Naive B cell (primary cell): ENCODE measurements at regions not wholly inside any gene's neighbourhood (a gene's known extent, or its start where the extent isn't known, plus 50 kb on each side); places are given as distances from the start of the nearest gene placed in this dataset.

Experiments
- ATAC-seq, 2 donors: fragments of 150-1000 bp; cut with Tn5 transposase; 2 replicates each; pipeline ENCODE4 v1.10.0; 2021; ENCODE audit warnings: low read depth in 2 of 2, mild to moderate bottlenecking in 2 of 2, moderate library complexity in 2 of 2
- DNase-seq: peaks from one replicate; pipeline ENCODE4 v3.0.0; 2022
- H3K27ac Mint-ChIP-seq, 6 donors: one replicate each; pipeline ENCODE4 v1.8.0; 2020 to 2022; ENCODE audit warnings: mild to moderate bottlenecking in 6 of 6, mixed read lengths in 6 of 6, moderate library complexity in 5 of 6, inconsistent platforms in 2 of 6
- H3K27me3 Mint-ChIP-seq, 3 donors: one replicate each; pipeline ENCODE4 v1.8.0; 2021 to 2022; ENCODE audit warnings: mixed read lengths in 3 of 3, mild to moderate bottlenecking in 1 of 3
- H3K36me3 Mint-ChIP-seq, 2 donors: one replicate each; pipeline ENCODE4 v1.8.0; 2020 to 2022; ENCODE audit warnings: mixed read lengths in 2 of 2, inconsistent platforms in 1 of 2, mild to moderate bottlenecking in 1 of 2
- H3K4me1 Mint-ChIP-seq, 3 donors: one replicate each; pipeline ENCODE4 v1.8.0; 2020 to 2022; ENCODE audit warnings: mixed read lengths in 3 of 3, inconsistent platforms in 1 of 3, mild to moderate bottlenecking in 1 of 3, moderate library complexity in 1 of 3
- H3K4me3 Mint-ChIP-seq, 8 donors: one replicate each; pipeline ENCODE4 v1.8.0; 2020 to 2022; ENCODE audit warnings: mild to moderate bottlenecking in 8 of 8, mixed read lengths in 8 of 8, moderate library complexity in 8 of 8, inconsistent platforms in 2 of 8
- H3K9me3 Mint-ChIP-seq, 7 donors: one replicate each; pipeline ENCODE4 v1.8.0; 2020 to 2022; ENCODE audit warnings: mixed read lengths in 7 of 7, mild to moderate bottlenecking in 5 of 7, inconsistent platforms in 2 of 7, moderate library complexity in 1 of 7

DNA sequence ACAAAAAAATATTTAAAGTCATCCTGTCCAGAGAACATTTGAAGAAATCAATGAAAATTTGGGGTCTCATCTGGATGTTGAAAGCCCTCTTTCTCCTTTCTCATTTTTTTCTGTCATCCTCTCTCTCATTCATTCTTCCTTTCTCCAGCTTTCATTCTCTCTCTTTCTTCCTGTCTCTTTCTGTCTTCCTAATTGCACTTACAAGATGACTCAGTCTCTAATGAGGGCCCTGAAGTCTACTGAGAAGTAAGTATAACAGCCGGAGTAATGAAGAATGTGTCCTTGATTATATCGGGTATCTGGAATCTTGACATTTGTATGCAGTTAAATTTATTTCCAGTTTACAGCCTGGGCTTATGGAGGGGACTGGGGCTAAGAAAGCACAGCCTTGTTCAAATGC, 232.2 kb upstream of the SULF2 start:
- H3K36me3 Mint-ChIP-seq: peaks cover 10 to 23% of the 10 kb centered on the region in 2 donors
- peaks cover 4 to 13% (median 6%) of the 10 kb centered on the region in 3 donors for H3K4me1 Mint-ChIP-seq
- no peak overlapping the region for H3K4me3 Mint-ChIP-seq
- H3K27ac Mint-ChIP-seq: peak overlapping the region in 2 of 6 donors; percentile 21 to 33
- DNase-seq: no peak
- no peak for ATAC-seq
- peaks cover 19 to 53% (median 37%) of the 10 kb centered on the region in 3 donors for H3K27me3 Mint-ChIP-seq
- peaks cover 8 to 24% (median 12%) of the 10 kb centered on the region in 7 donors for H3K9me3 Mint-ChIP-seq

DNA sequence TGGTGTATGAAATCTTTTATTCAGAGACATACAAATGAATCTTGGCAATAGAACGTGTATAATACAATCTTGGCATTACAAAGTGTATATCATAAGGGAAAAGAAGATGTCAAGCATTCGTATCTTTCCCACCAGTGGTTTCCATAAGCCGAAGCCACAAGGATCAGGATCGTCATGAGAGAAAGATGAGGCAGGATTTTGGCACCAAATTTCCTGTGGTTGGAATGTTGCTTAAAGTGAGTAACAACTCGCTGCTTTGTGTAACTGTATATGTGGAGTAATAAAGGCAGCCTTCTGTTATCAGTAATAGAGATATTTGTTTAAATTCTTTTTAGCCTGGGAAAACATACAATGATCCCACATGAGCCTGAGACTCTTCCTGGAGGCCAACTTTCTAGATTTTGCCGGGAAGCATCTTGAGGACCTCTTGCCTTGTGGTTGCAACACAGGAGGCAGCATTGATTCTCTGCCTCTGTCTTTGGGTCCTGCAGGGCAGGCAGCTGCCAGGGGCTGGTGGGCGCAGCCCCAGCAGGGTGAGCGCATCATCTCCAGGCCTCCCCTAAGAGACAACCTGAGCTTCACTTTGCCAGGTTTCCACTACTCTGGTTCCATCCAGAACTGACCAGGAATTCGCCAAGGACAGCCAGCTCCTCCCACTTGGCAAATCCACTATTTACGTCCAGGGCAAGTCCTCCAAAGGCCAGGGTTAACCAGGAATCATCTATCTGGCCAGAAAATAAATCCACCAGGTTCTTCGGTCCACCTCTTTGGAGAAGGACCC, 230.9 kb upstream of the SULF2 start:
- peaks cover 14 to 43% (median 37%) of the 10 kb centered on the region in 3 donors for H3K27me3 Mint-ChIP-seq
- no peak overlapping the region for H3K27ac Mint-ChIP-seq
- H3K9me3 Mint-ChIP-seq: peaks cover 10 to 23% (median 12%) of the 10 kb centered on the region in 7 donors
- H3K4me1 Mint-ChIP-seq: peaks cover 4 to 13% (median 6%) of the 10 kb centered on the region in 3 donors
- ATAC-seq (no peak), DNase-seq (no peak)
- peaks cover 9 to 20% of the 10 kb centered on the region in 2 donors for H3K36me3 Mint-ChIP-seq
- no peak overlapping the region for H3K4me3 Mint-ChIP-seq

DNA sequence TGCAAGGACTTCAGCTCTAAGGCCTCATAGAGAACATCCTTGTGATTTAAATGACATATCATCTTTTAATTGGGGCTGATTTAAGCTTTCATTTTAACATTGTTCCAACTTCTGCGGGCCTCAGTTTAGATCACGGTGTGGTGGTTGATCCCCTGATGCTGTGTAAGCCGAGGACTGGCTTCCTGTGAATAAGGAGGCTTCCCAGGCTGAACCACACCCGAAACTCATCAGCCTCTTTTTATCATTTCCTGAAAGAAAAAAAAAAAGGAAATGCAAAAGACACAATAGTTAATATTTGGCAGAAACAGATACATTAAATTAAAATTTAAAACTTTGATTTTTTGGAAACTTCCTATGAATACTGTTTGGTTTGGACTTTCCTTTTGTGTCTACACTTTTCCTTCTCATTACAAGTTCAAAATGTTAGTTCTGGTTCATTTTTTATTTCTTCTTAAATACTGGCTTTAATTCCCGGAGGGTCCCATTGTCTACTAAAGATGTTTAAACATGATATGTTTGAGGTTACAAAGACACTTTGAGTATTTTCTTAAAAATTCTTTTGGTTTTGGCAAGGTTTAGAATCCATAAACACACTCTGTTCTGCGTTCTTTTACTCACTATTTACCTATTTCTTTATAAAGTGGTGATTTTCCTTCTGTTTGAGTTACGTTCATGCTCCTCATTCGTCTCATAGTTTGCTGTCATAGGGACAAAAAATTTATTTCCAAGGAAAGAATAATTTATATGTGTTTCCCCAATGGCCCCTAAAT, 230.0 kb upstream of the SULF2 start:
- H3K27me3 Mint-ChIP-seq: peaks cover 14 to 40% (median 33%) of the 10 kb centered on the region in 3 donors
- peaks cover 9 to 20% of the 10 kb centered on the region in 2 donors for H3K36me3 Mint-ChIP-seq
- no peak overlapping the region for H3K27ac Mint-ChIP-seq
- peaks cover 4 to 13% (median 5%) of the 10 kb centered on the region in 3 donors for H3K4me1 Mint-ChIP-seq
- ATAC-seq (no peak), DNase-seq (no peak)
- no peak overlapping the region for H3K4me3 Mint-ChIP-seq
- peaks cover 10 to 23% (median 12%) of the 10 kb centered on the region in 7 donors for H3K9me3 Mint-ChIP-seq

DNA sequence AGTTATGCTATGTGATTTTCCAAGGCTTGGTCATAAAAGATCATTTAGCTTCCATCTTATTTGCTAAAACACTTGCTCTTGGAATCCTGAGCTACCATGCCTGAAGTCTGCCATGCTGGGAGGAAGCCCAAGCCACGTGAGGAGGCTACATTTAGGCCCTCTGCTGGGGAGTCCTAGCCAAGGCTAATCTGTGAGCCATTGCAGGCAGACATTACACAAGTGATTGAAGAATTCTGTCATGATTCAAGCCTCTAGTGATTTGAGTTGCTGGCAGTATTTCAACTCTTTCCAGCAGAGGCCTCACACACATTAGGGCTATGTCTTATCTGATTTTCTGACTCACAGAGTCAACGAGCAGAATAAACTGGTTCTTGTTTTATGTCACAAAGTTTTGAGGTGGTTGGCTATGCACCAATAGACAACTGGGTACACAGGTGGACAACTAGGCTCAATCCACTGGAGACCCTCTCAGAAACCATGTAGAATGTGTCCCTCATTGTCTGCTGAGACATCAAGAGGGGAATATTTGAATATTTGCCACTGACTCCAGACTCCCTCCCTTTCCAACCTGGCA, 227.2 kb upstream of the SULF2 start:
- Mint-ChIP-seq H3K9me3 (peaks cover 11 to 37% (median 16%) of the 10 kb centered on the region in 7 donors), H3K4me3 (no peak overlapping the region), H3K27me3 (peaks cover 5 to 17% (median 12%) of the 10 kb centered on the region in 3 donors), H3K27ac (no peak overlapping the region), H3K36me3 (peaks cover 7 to 21% of the 10 kb centered on the region in 2 donors), H3K4me1 (peaks cover 2 to 19% (median 3%) of the 10 kb centered on the region in 3 donors)
- DNase-seq (no peak), ATAC-seq (no peak)

DNA sequence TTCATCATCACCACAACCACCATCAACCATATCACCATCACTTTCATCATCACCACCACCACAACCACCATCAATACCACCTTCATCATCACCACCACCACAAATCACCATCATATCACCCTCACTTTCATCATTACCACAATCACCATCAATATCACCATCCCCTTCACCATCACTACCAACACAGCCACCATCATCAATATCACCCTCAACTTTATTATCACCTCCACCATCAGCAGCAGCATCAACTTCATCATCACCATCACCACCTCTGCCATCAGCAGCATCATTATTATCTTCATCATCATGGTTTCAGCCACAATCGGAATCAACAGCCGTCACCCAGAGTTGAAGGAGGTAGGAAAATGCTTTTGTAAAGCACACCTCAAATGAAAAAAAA, 225.7 kb upstream of the SULF2 start:
- Mint-ChIP-seq H3K36me3 (peaks cover 0 to 16% of the 10 kb centered on the region in 2 donors), H3K27ac (no peak overlapping the region), H3K27me3 (peaks cover 0 to 10% (median 8%) of the 10 kb centered on the region in 3 donors), H3K9me3 (peaks cover 5 to 34% (median 17%) of the 10 kb centered on the region in 7 donors), H3K4me1 (peaks cover 12 to 34% (median 18%) of the 10 kb centered on the region in 3 donors), H3K4me3 (no peak overlapping the region)
- DNase-seq (no peak), ATAC-seq (no peak)

DNA sequence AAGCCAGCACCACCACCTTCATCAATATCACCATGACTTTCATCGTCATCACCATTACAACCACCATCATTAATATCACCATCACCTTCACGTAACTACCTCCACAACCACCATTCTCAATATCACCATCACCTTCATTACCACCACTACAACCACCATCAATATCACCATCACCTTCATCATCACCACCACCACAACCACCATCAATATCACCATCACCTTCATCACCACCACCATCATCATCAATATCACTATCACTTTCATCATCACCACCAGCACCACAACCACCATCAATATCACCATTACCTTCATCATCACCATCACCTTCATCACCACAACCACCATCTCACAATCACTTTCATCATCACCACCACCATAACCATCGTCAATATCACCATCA, 225.3 kb upstream of the SULF2 start:
- DNase-seq: no peak

DNA sequence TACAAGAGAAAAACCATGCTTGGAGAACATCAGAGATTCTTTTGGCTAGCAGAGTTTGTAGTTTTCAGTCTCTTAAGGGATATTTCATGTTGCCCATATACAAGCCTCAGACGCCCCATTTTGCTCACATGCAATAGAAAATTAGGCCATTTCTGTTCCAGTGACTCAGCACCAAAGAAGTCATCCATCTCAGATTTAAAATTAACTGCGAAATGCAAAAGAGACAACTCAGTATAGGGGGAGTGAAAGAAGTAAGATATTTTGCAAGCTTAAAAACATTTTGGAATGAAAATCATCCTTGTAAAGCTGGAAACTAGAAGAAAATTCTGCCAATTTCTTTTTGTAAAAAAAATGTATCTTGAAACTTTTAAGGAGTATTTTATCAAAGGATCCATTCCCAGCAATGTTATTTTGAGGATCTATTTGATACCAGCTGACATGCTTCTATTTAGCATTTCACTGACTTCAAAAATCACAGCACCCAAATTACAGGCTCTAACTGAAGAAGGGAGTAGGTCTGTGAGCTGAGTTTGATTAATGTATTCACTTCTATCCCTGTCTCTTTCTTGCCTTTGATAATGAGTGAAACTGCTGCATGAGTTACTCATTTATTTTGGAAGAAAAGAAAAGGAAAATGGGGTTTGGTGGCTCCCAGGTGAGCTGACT, 223.7 kb upstream of the SULF2 start:
- DNase-seq (no peak), ATAC-seq (no peak)
- H3K4me1 Mint-ChIP-seq: peaks cover 29 to 41% (median 38%) of the 10 kb centered on the region in 3 donors
- H3K4me3 Mint-ChIP-seq: no peak overlapping the region
- H3K9me3 Mint-ChIP-seq: peaks cover 9 to 34% (median 17%) of the 10 kb centered on the region in 7 donors
- peaks cover 0 to 10% (median 4%) of the 10 kb centered on the region in 3 donors for H3K27me3 Mint-ChIP-seq
- H3K27ac Mint-ChIP-seq: no peak overlapping the region
- H3K36me3 Mint-ChIP-seq: peaks cover 0 to 27% of the 10 kb centered on the region in 2 donors

More for the DNA sequence above, 225.3 kb upstream of the SULF2 start:
- peaks cover 13 to 37% (median 22%) of the 10 kb centered on the region in 3 donors for H3K4me1 Mint-ChIP-seq
- H3K27ac Mint-ChIP-seq: no peak overlapping the region
- peaks cover 5 to 34% (median 17%) of the 10 kb centered on the region in 7 donors for H3K9me3 Mint-ChIP-seq
- no peak for ATAC-seq
- H3K4me3 Mint-ChIP-seq: no peak overlapping the region
- H3K36me3 Mint-ChIP-seq: peaks cover 0 to 16% of the 10 kb centered on the region in 2 donors
- H3K27me3 Mint-ChIP-seq: peaks cover 0 to 10% (median 4%) of the 10 kb centered on the region in 3 donors

DNA sequence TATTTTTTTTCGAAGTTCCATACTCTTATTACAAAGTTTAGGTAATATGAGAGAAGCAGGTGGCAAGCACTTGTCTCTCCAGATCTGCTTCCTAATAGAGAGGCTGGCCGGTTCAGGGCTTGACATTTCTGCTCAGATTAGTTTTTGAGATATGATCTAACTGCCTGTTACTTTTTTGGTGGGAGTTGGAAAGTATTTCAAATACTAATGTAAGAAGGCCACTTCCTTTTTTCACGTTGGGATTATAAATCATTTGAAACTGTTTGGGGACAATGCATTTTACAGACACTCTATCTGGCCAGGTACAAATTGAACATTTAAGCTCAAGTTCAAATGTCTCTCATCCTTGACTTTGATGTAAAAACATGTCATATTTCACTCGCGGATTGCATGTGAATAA, 222.1 kb upstream of the SULF2 start:
- H3K4me3 Mint-ChIP-seq: peak overlapping the region in 5 of 8 donors; percentile 5 to 89 (median 60)

DNA sequence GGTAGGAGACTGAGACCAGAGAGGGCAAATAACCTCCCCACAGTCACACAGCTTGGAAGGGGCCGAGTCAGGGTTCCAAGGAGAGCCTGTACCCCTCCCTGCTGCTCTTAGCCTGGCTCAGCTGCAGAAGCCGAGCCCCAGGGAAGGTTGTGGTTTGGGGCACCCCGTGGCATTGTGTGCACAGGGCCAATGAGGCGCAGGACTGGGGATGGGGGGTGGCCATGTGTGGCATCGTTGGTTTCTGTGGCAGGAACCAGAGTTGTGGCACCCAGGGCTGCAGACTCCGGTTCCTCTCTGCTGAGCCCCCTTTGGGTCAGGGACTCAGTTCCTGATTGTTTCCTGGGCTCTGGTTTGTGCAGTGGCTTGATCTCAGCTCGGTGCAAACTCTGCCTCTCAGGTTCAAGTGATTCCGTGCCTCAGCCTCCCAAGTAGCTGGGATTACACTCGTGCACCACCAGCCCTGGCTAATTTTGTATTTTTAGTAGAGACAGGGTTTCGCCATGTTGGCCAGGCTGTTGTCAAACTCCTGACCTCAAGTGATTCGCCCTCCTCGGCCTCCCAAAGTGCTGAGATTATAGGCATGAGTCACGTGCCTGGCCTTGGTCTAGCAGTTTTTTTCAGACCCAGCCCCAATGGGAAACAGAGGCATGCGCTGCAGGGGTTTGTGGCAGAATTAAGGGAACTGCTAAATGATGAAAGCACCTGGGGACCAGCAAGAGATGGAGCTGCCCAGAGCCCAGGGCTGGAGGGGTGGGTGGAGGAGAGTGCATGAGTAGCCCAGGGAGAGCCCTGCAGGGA, 221.0 kb upstream of the SULF2 start:
- Mint-ChIP-seq H3K9me3 (peaks cover 4 to 30% (median 16%) of the 10 kb centered on the region in 7 donors), H3K27ac (peak overlapping the region in 3 of 6 donors; percentile 23 to 69 (median 68)), H3K27me3 (no peaks in the 10 kb centered on the region), H3K4me1 (peaks cover 52 to 67% (median 60%) of the 10 kb centered on the region in 3 donors), H3K36me3 (peaks cover 0 to 24% of the 10 kb centered on the region in 2 donors), H3K4me3 (peak overlapping the region in 7 of 8 donors; percentile 9 to 89 (median 75))
- ATAC-seq: peak; percentile 65 to 74
- DNase-seq: peak; percentile 59

More for the DNA sequence above, 222.1 kb upstream of the SULF2 start:
- DNase-seq (no peak), ATAC-seq (no peak)
- H3K36me3 Mint-ChIP-seq: peaks cover 0 to 24% of the 10 kb centered on the region in 2 donors
- H3K9me3 Mint-ChIP-seq: peaks cover 6 to 26% (median 16%) of the 10 kb centered on the region in 7 donors
- H3K27me3 Mint-ChIP-seq: no peaks in the 10 kb centered on the region
- peak overlapping the region in 1 of 6 donors; percentile 15 for H3K27ac Mint-ChIP-seq
- peaks cover 44 to 58% (median 54%) of the 10 kb centered on the region in 3 donors for H3K4me1 Mint-ChIP-seq

DNA sequence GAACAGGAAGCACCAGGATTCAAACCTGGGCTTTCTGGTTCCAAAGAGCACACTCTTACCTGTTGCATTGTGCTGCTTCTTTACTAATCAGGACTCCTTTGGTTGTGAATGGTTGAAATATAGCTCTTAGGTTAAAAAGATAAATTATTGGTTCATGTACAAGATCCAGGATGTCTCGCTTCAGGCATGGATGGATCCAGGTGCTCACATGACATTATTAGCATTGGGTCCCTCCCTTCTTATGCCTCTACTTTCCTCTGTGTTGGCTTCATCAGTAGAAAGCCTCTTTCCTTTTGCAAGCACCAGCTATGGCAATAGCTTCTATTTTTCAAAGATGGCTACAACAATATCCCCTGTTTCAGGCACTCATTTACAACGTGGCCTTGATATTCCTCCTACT, 217.7 kb upstream of the SULF2 start:
- peak overlapping the region; percentile 14 to 93 (median 52) for H3K27ac Mint-ChIP-seq

DNA sequence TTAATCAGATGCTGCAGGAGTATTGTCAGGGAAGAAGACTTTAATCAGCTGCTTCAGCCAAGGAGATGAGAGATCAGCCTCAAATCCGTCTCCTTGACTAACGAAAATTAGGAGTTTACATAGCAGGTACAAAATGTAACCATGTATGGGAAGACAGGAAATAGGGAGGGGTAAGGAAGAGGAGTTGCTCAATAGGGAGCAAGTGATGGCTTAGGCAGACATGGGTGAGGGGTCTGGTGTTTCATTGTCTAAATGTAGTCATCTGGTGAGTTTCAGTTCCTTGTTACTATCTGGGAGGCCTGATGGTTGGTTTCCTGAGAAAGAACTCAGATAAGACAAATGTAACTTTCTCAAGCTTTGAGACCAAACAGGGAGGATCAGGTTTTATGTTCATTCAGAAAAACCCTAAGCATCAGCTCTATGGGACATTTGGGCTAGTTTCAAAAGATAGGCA, 217.3 kb upstream of the SULF2 start:
- DNase-seq (peak; percentile 65), ATAC-seq (peak; percentile 81 to 85)
- no peaks in the 10 kb centered on the region for H3K27me3 Mint-ChIP-seq
- H3K4me3 Mint-ChIP-seq: peak overlapping the region in 6 of 8 donors; percentile 5 to 80 (median 66)
- peaks cover 62 to 89% (median 70%) of the 10 kb centered on the region in 3 donors for H3K4me1 Mint-ChIP-seq
- H3K9me3 Mint-ChIP-seq: peaks cover 5 to 26% (median 20%) of the 10 kb centered on the region in 7 donors
- H3K27ac Mint-ChIP-seq: peak overlapping the region in 5 of 6 donors; percentile 28 to 93 (median 65)
- H3K36me3 Mint-ChIP-seq: peaks cover 0 to 32% of the 10 kb centered on the region in 2 donors

More for the DNA sequence above, 217.7 kb upstream of the SULF2 start:
- Mint-ChIP-seq H3K27me3 (no peaks in the 10 kb centered on the region), H3K36me3 (peaks cover 0 to 36% of the 10 kb centered on the region in 2 donors), H3K4me1 (peaks cover 64 to 87% (median 73%) of the 10 kb centered on the region in 3 donors), H3K4me3 (peak overlapping the region; percentile 5 to 80 (median 53)), H3K9me3 (peaks cover 6 to 28% (median 21%) of the 10 kb centered on the region in 7 donors)
- ATAC-seq (peak; percentile 5 to 8), DNase-seq (no peak)

DNA sequence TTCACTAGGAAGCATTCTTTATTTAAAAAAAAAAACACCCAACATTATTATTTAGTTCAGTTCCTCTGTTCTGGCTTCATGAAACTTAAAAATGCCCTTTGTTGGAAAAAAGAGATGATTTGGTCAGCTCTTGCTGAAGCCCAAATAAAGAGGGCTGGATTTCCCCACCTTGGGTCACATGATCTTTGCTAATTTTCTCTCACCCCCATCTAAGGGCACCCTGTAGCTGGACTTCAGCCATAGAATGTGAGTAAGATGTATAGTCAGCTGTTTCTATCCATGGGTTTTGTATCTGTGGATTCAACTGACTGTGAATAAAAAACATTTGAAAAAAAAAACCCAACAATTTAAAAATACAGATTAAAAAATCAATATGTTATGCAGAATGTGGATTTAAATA, 213.9 kb upstream of the SULF2 start:
- no peak for ATAC-seq
- Mint-ChIP-seq H3K4me1 (peaks cover 36 to 56% (median 36%) of the 10 kb centered on the region in 3 donors), H3K4me3 (no peak overlapping the region), H3K27me3 (no peaks in the 10 kb centered on the region), H3K36me3 (peaks cover 6 to 20% of the 10 kb centered on the region in 2 donors), H3K27ac (no peak overlapping the region), H3K9me3 (peaks cover 3 to 23% (median 18%) of the 10 kb centered on the region in 7 donors)
- no peak for DNase-seq
